ENCODE measurements at regions not wholly inside any gene's neighbourhood (a gene's known extent, or its start where the extent isn't known, plus 50 kb on each side); places are given as distances from the start of the nearest gene placed in this dataset.

- no peak for TF ChIP-seq CTCF (IDR thresholded peaks at IDR 0.05)
- no peak for TF ChIP-seq POLR2A (IDR thresholded peaks at IDR 0.05)
Measured at GRCh38 chr1:31122741-31123140, 57.2 kb upstream of the PUM1 start.

Data from esophagus squamous epithelium (tissue), 4 donors.